ENCODE measurements at regions not wholly inside any gene's neighbourhood (a gene's known extent, or its start where the extent isn't known, plus 50 kb on each side); places are given as distances from the start of the nearest gene placed in this dataset.

DNA sequence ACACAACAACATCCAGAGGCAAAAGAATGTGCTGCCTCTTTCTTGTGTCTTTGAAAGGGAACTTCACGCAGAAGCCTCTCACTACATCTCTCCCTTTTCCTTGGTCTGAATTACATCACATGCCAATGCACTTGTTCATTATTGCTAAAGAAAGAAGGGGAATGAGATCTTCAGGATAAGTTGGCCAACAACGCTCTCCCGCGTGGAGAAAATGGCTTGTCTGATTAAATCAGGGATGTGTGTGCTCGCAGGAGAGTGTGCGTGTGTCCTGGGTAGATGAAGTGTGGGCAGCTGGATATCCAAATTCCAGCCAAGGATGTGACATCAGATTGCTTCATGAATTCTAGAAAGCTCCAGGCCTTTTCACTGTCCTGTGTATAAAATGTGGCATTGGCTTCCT is 541.6 kb upstream of the FZD8 start:
- no peak for TF ChIP-seq CTCF (IDR thresholded peaks at IDR 0.05 in 2 of 3, conservative IDR thresholded peaks at IDR 0.05 in 1 of 3; ENCODE audit: borderline replicate concordance in 1 of 3, insufficient read depth in 1 of 3, low read depth in 2 of 3, low read length in 2 of 3)
- TF ChIP-seq POLR2A (IDR thresholded peaks at IDR 0.05; ENCODE audit: borderline replicate concordance, extremely low read depth, insufficient read depth, insufficient read length): no peak
- no peak for TF ChIP-seq ELF1 (IDR thresholded peaks at IDR 0.05; ENCODE audit: borderline replicate concordance, low read depth)
- no peak for TF ChIP-seq FOSL1 (IDR thresholded peaks at IDR 0.05; ENCODE audit: low read depth)
- no peak for TF ChIP-seq YY1 (IDR thresholded peaks at IDR 0.05; ENCODE audit: extremely low read depth, insufficient replicate concordance, low read depth, low read length)
- no peak for TF ChIP-seq EZH2 (IDR thresholded peaks at IDR 0.05)
- TF ChIP-seq CEBPB (IDR thresholded peaks at IDR 0.05; ENCODE audit: low read depth): no peak
- no peak for TF ChIP-seq RAD21 (IDR thresholded peaks at IDR 0.05; ENCODE audit: low read depth)
- TF ChIP-seq, protein P1, sequence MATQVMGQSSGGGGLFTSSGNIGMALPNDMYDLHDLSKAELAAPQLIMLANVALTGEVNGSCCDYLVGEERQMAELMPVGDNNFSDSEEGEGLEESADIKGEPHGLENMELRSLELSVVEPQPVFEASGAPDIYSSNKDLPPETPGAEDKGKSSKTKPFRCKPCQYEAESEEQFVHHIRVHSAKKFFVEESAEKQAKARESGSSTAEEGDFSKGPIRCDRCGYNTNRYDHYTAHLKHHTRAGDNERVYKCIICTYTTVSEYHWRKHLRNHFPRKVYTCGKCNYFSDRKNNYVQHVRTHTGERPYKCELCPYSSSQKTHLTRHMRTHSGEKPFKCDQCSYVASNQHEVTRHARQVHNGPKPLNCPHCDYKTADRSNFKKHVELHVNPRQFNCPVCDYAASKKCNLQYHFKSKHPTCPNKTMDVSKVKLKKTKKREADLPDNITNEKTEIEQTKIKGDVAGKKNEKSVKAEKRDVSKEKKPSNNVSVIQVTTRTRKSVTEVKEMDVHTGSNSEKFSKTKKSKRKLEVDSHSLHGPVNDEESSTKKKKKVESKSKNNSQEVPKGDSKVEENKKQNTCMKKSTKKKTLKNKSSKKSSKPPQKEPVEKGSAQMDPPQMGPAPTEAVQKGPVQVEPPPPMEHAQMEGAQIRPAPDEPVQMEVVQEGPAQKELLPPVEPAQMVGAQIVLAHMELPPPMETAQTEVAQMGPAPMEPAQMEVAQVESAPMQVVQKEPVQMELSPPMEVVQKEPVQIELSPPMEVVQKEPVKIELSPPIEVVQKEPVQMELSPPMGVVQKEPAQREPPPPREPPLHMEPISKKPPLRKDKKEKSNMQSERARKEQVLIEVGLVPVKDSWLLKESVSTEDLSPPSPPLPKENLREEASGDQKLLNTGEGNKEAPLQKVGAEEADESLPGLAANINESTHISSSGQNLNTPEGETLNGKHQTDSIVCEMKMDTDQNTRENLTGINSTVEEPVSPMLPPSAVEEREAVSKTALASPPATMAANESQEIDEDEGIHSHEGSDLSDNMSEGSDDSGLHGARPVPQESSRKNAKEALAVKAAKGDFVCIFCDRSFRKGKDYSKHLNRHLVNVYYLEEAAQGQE (IDR thresholded peaks at IDR 0.05; ENCODE audit: low read depth): no peak
- TF ChIP-seq SIN3A (IDR thresholded peaks at IDR 0.05; ENCODE audit: low read depth): no peak
- no peak for TF ChIP-seq SP1 (IDR thresholded peaks at IDR 0.05; ENCODE audit: low read depth)
- TF ChIP-seq, protein P2, sequence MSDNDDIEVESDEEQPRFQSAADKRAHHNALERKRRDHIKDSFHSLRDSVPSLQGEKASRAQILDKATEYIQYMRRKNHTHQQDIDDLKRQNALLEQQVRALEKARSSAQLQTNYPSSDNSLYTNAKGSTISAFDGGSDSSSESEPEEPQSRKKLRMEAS (IDR thresholded peaks at IDR 0.05): no peak
